HepG2 (cell line): ENCODE measurements at regions not wholly inside any gene's neighbourhood (a gene's known extent, or its start where the extent isn't known, plus 50 kb on each side); places are given as distances from the start of the nearest gene placed in this dataset.

ENCODE experiments used
- ATAC-seq: fragments of 200-7000 bp; cut with Tn5 transposase; 3 replicates; pipeline ENCODE4 v1.9.1; 2020; ENCODE audit warnings: mild to moderate bottlenecking, moderate library complexity
- BruUV-seq: library from RNA; stranded (reverse); fragments of 400-500 nt; replicated peaks from 2 replicates; lab custom pipeline; 2021; lab: Mats Ljungman, UMichigan
- CTCF ChIA-PET: fragments of 300-600 bp; formaldehyde crosslinking; extraction: SDS; loops from one replicate; lab custom pipeline; 2021; ENCODE audit warnings: low total read pairs, inconsistent platforms, low intra/inter-chr PET ratio; lab: Yijun Ruan, JAX
- POLR2A ChIA-PET: fragments of 350-600 bp; sonication (Branson Sonifier 250); formaldehyde crosslinking; loops from one replicate; lab custom pipeline; 2020; ENCODE audit warnings: antibody characterized with exemption, inconsistent platforms; lab: Yijun Ruan, JAX
- DNase-seq: peaks from one replicate; pipeline ENCODE4 v3.0.0-alpha.2; 2015; ENCODE audit warnings: low spot score
- FAIRE-seq: peaks from 3 replicates; lab custom pipeline; 2011; peaks lifted over from hg19 to GRCh38; lab: Jason Lieb, UNC
- H2AFZ ChIP-seq: one replicate; pipeline ENCODE4 v1.6.1; 2011; ENCODE audit warnings: low read length, inconsistent platforms
- H3K27ac ChIP-seq: fragments of 300-600 bp; 3 replicates; pipeline ENCODE4 v1.8.0; 2011; ENCODE audit warnings: mixed run types, mild to moderate bottlenecking, mixed read lengths, low read length, inconsistent platforms; ENCODE audit not compliant: insufficient read depth; ENCODE audit errors: extremely low read length
- H3K27me3 ChIP-seq, 2 experiments: fragments of 200-600 bp in 1 of 2; 2 replicates in 1 of 2; 3 replicates in 1 of 2; pipeline versions ENCODE4 v1.6.0 to v1.8.0; 2011; ENCODE audit warnings: low read length in 2 of 2, mild to moderate bottlenecking in 2 of 2, moderate library complexity in 2 of 2, inconsistent platforms in 1 of 2; ENCODE audit not compliant: insufficient read depth in 2 of 2, control insufficient read depth in 1 of 2
- H3K36me3 ChIP-seq, 2 experiments: fragments of 200-600 bp in 1 of 2; replicated peaks in 1 of 2; 2 replicates in 1 of 2; 3 replicates in 1 of 2; pipeline versions ENCODE4 v1.5.1 to v1.8.0; 2011; ENCODE audit warnings: low read length in 2 of 2, inconsistent platforms in 1 of 2; ENCODE audit not compliant: insufficient read depth in 2 of 2, control insufficient read depth in 1 of 2
- H3K4me1 ChIP-seq: 2 replicates; pipeline ENCODE4 v1.5.1; 2012; ENCODE audit warnings: low read length, inconsistent platforms; ENCODE audit not compliant: insufficient read depth
- H3K4me2 ChIP-seq: 2 replicates; pipeline ENCODE4 v1.6.0; 2011; ENCODE audit warnings: low read depth, low read length, inconsistent platforms
- H3K4me3 ChIP-seq, 3 experiments: fragments of 200-600 bp in 1 of 3; sonication (generic), shearing (Covaris generic) in 1 of 3; replicated peaks in 1 of 3; 2 replicates each; pipeline ENCODE4 v1.5.1; 2011 to 2016; ENCODE audit warnings: low read length in 3 of 3, inconsistent platforms in 2 of 3, low read depth in 2 of 3, mild to moderate bottlenecking in 2 of 3, control low read depth in 1 of 3, mixed read lengths in 1 of 3; ENCODE audit not compliant: insufficient read depth in 1 of 3
- H3K79me2 ChIP-seq: one replicate; pipeline ENCODE4 v1.6.1; 2011; ENCODE audit warnings: low read length, inconsistent platforms; ENCODE audit not compliant: insufficient read depth
- H3K9ac ChIP-seq: 2 replicates; pipeline ENCODE4 v1.6.0; 2011; ENCODE audit warnings: mild to moderate bottlenecking, low read depth, low read length, inconsistent platforms; ENCODE audit not compliant: insufficient read depth
- H3K9me3 ChIP-seq: 2 replicates; pipeline ENCODE4 v1.5.1; 2012; ENCODE audit warnings: mild to moderate bottlenecking, low read length
- H4K20me1 ChIP-seq: 2 replicates; pipeline ENCODE4 v1.6.0; 2011; ENCODE audit warnings: inconsistent platforms, mild to moderate bottlenecking, low read length, moderate library complexity; ENCODE audit not compliant: insufficient read depth
- AFF4 ChIP-seq: sonication (generic); formaldehyde crosslinking; IDR thresholded peaks from 2 replicates; pipeline ENCODE4 v1.4.0; 2020; ENCODE audit warnings: missing genetic modification reagents
- AGO1 ChIP-seq: fragments of 200-400 bp; formaldehyde crosslinking; IDR thresholded peaks from 2 replicates; pipeline ENCODE4 v1.6.1; 2017; ENCODE audit warnings: mild to moderate bottlenecking, low read depth, low read length, moderate library complexity; ENCODE audit not compliant: poor library complexity, severe bottlenecking
- BRD4 ChIP-seq: sonication (generic); formaldehyde crosslinking; IDR thresholded peaks from 2 replicates; pipeline ENCODE4 v1.4.0; 2020; ENCODE audit warnings: missing genetic modification reagents
- U2AF2 ChIP-seq: fragments of 200-400 bp; formaldehyde crosslinking; IDR thresholded peaks from 2 replicates; pipeline ENCODE4 v1.6.1; 2017; ENCODE audit warnings: low read depth, mild to moderate bottlenecking, low read length
- ZKSCAN1 ChIP-seq: fragments of 150-350 bp; IDR thresholded peaks from 2 replicates; pipeline ENCODE4 v1.6.1; 2014; ENCODE audit warnings: low read length
- WGBS: methylation state at CpG from one replicate; pipeline ENCODE4 v1.1.6; 2017; ENCODE audit warnings: low lambda C conversion rate; 5-methylcytosine and 5-hydroxymethylcytosine counted together
- in situ Hi-C: cut with HindIII; loops from 2 replicates; pipeline ENCODE4 v1.10.0; 2017; ENCODE audit warnings: low pct_unique_long_range_greater_than_20kb; ENCODE audit not compliant: extremely low pct_ligation_motif_present
- intact Hi-C: fragments of 100-400 bp; cut with micrococcal nuclease; formaldehyde crosslinking; loops from one replicate; pipeline ENCODE4 v1.10.0; 2022; ENCODE audit not compliant: unreplicated experiment

GRCh38 chr7:34385384-34385783 lies 272.6 kb upstream of the NPSR1 start:
- DNase-seq: no peak
- no TSS peak for BruUV-seq
- POLR2A ChIA-PET: no interaction called here
- ATAC-seq: no peak
- Histone ChIP-seq H3K9me3 (peaks cover 25% of the 10 kb centered on the region), H3K4me3 (no peak overlapping the region), H4K20me1 (no peaks in the 10 kb centered on the region), H3K79me2 (no peaks in the 10 kb centered on the region)
- intact Hi-C loops: no loop called here
- no peak for TF ChIP-seq U2AF2
- no peak for TF ChIP-seq BRD4 (CRISPR knock-in tag)
- TF ChIP-seq ZKSCAN1: no peak
- no peak for TF ChIP-seq AFF4 (CRISPR knock-in tag)
- no peak for TF ChIP-seq AGO1
- TF ChIP-seq, all 625 proteins: peak for 0
- H2AFZ ChIP-seq: no peak overlapping the region
- H3K27me3 ChIP-seq: no peaks in the 10 kb centered on the region
- no peak overlapping the region for H3K9ac ChIP-seq
- no peaks in the 10 kb centered on the region for H3K4me1 ChIP-seq
- in situ Hi-C loops: no loop called here
- H3K27ac ChIP-seq: no peak overlapping the region
- 86% methylated on average over 1 of the region's 1 CpG for WGBS
- H3K4me2 ChIP-seq: no peak overlapping the region
- no peak for FAIRE-seq
- CTCF ChIA-PET: no interaction called here
- H3K36me3 ChIP-seq: 0 out of 5 replicates have a peak, but pooled peaks cover 0 to 5% of the 10 kb centered on the region in 2 experiments
